ENCODE measurements at regions not wholly inside any gene's neighbourhood (a gene's known extent, or its start where the extent isn't known, plus 50 kb on each side); places are given as distances from the start of the nearest gene placed in this dataset.

DNA sequence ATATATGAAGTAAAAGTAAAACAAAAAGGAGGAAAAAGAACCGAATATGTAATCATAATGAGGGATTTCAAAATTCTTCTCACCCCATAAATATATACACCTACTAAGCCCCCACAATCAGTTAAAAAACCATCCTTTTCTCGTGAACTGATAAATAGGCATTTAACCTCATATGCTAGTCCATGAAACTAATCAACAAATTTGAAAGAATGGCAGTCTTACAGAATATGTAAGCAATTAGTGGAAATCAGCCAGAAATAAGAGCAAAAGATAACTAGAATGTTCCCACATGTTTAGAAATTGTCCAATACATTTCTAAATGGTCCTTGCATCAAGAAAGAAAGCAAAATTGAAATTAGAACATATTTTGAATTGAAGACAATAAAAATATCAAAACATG lies 849.4 kb upstream of the CXADR start:
- DNase-seq = no peak

DNA sequence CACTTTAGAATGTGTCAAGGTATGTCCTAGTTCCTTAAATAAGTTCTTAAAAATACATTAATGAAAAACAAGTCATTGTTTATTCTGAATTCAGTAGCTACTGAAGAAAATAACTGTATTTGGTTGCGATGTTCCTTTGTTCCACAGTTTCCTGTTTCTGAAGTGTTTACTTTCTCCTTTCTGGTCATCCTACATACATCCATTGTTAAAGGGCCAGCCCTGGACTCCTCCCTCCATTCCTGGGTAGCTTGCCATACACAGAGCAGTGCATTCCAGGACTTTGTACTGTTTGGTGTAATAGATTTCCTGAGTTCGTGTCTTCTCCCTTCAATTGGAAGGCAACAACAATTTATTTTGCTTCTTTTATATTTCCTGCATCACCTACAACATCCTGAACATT lies 845.4 kb upstream of the CXADR start:
- DNase-seq = no peak

DNA sequence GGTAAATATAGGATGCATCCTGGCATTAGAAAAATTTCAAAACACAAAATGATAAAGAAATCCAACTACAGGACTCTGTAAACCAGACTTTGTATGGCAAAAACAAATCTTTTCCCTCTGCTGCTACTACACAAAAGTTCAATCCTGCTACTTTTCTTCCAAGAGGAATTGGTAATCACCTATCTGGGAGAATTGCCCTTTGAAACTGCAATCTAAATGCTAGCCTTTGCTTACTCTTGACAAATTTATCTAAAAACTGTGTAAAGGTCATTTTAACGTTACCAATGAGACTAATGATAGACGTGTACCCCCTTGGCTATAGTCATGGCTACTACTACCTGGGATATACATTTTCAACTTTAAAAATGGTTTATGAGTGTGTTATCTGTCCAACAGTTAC lies 837.9 kb upstream of the CXADR start:
- no peak for DNase-seq

DNA sequence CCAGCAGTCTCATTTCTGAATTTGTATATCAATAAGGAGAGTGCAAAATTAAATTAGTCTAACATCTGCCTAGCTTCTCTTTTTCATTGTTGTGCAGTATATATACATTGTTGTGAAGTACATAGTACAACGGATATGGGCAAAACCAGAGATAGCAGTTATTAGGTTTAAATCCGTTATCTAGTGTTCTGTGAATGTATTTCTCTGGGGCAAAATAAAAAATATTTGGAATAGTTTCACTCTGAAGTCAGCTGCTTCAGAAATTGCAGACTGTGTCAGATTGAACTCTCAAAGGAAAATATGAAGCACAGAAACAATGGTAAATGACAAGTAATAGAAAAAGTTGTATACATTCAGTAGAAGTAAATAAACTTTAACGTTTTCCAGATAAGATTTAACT lies 836.5 kb upstream of the CXADR start:
- DNase-seq = no peak

DNA sequence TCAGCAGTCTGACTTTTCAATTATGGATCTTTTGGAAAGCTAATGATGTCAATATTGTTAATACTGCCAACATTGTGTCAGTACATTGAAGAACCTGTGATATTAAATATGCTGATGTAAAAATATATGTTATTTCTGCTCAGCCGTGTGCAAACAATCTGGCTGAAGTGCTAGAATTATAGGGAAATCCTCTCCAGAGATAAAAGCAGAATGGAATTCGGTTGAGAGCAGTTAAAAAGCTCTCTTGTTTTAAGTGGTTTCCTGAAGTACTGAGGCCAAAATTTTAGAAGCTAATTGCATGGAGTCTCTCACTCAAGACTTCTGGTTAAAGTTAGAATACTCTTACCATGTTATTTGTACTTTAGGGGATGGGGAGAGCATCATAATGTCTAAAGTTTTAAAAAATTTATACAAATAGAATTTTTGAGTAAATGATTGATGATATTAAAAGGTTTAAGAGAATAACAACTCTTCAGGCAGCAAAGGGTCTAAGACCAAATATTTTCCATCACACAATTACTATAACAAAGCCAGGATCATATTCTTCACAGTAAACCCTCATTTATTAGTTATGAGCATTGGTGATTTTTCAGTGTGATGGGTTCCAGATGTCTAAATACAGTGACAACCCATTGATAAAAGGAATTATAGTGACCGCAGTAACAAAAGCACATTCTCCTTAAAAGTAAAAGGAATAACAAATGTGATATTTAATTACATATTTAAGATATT lies 834.2 kb upstream of the CXADR start:
- DNase-seq = no peak

DNA sequence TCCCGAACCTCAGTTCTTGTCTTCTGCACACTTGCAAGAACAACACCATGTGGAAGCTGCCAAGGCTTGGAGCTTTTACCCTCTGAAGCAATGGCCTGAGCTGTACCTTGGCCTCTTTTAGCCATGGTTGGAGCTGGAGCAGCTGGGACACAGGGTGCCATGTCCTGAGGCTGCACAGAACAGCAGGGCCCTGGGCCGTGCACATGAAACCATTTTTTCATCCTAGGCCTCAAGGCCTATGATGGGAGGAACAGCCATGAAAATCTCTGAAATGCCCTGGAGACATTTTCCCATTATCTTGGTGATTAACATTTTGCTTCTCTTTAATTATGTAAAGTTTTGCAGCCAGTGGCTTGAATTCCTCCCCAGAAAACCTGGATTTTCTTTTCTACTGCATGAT lies 817.8 kb upstream of the CXADR start:
- no peak for DNase-seq

DNA sequence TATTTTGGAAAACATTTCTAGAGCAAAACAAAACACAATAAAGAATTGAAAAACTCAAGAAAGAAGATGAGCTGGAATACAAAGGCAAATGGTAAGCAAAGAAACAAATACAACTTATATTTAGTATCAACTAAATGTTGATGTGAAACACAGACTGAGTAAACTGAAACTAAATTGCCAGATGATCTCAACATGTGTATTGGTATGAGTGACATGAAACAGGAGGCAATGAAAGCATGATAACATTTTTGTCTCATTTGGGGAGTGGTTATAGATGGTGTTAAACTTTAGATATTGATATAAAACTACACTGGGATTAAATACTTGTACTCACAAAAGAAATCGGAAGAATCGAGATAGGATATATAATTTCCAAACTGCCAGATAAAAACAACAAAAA lies 805.6 kb upstream of the CXADR start:
- no peak for DNase-seq

DNA sequence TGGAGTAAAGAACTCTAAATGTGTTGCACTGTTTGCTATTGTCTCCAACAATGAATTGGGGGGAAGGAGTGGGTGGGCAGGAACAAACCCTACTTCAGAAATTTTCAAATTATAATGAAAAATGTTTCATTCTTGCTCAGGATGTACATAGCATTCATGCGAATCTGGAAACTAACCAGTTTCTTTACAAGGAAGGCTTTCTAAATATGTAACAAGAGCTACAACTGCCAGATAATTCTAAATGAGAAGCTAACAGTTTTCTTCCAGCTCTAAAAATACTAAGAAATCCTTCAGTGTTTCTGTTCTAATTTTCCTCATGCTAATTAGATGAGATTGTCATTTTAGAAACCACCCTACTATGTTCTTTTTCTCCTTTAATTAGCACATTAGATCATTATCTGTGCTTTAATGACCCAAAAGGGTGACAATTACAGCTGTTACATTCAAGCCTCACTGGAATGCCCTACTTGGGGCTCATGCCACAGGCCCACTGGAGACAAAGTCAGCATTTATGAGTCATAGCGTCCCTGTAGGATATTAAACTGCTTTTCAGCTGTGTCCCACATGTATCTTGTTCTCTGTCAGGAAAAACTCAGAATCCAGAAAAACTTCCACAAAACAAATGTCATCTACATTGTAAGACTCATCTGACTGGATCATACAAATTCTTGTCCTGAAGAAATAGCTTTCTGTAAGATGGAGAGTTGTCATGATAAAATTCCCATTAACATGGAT lies 804.6 kb upstream of the CXADR start:
- no peak for DNase-seq

DNA sequence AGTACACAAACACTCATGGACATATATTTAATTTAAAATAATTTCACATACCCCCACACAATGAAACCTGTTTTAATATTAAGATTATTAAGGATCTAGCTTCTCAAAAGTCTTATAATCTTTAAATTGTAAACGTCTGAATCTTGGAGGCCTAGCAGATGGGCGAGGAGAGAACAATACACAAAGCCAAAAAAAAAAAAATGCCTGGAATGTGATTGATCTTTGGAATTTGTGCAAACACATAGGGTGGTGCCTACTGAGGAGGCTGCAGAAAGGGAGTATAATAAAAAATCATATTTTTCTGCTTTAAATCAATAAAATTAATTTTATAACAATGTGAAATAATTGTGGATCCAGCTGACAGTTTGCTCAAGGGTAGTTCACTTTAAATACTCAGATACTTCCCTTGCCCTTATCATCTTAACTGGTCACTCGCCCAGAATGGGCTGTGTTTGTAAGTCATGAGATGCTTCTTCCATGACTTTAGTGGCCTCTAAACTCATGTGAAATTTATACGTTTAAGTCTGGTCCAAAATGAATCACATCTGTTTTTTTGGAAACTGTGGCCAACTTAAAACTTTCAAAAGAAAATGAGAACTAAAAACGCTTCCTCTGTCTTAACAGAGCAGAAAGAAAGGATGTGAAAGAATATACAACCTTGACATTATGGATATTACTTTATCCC lies 802.8 kb upstream of the CXADR start:
- DNase-seq = no peak

DNA sequence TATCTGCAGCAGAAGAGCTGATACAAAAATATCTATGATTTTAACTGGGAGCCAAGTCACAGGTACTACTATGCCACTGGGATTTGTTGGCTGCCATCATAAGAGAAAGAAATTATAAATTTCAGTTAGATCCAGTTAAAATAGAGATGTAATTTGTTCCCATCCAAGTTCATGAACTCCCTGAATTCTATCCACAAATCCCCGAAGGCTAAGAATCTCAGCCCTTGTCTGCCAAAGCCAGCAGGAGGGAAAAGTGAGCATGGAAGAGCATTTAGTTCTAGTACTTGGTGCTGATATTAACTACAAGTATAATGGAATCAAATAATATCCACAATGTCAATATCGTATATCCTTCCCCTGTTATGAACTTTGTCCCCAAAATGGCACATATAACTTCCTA lies 801.1 kb upstream of the CXADR start:
- no peak for DNase-seq

DNA sequence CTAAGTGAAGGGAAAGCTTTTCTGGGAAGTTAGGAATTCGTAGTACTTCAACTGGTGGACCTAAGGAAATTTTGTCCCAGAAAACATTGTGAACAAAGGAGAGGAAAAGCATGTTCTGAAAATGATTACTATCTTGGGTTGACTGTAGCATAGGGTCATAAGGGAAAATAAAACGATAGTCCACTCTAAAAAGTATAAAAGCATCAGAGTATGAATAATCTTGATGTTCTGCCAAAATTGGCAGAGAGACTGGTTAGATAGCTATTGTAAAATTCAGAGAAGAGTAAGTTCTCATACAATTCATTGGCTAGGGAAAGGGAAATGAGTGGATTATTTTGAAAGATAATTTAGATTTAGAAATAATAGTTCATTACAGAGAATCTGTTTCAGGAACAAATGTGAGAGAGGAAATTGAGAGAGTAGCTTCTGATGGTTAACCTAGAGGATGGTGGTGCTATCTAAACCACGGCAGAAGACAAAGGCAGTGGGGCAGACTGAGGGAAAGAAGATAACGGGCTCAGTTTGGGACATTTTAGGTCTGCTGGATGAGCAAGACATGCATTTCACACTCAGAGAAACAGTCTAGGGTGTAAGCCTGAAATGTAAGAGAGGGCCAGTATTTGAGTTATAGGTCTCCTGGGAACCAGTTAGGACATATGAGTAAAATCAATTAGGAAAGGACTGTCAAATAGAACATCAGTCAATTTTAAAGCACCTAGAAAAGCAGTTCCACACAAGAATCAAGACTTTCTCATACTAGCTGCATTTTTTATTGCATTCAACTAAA lies 799.3 kb upstream of the CXADR start:
- no peak for DNase-seq

DNA sequence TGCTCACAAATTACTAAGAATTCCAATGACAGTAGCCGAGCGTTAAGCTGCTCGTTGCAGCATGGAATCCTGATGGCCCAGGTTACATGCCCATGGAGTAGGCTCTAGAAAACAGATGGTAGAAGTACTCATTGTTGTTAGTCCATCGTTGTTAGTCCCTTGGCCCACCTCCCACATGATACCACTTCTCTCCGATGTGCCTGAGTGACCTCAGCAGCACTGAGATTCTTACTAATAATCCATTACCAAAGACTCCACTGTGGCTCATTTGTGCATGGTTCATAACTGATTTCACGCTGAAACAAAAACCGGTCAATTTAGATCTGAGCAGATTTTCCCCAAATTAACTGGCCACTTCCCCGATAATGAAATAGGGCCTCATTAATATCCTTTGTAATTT lies 772.3 kb upstream of the CXADR start:
- no peak for DNase-seq

DNA sequence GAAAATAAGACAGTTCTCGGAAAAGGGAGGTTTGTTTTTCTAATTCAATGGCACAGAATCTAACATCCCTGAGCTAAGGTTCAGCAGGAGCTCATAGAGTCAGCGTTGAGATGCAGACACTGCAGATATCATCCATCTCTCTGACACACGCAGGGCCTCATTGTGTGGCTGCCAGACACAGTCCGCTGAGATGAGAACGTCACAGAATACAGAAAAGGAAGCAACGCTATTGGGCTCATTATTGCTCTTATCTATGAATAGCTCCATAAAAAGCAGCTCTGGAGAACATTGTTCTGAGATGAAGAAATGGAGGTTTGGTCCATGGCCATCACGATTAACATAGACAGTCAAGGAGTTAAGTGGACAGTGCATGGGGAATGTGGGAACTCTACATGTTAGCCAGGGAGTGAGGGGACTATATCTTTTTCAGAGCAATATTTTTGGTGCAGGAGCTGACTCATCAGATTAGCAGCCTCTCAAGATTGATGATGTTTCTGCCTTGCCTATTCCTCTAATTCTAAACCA lies 771.6 kb upstream of the CXADR start:
- no peak for DNase-seq

DNA sequence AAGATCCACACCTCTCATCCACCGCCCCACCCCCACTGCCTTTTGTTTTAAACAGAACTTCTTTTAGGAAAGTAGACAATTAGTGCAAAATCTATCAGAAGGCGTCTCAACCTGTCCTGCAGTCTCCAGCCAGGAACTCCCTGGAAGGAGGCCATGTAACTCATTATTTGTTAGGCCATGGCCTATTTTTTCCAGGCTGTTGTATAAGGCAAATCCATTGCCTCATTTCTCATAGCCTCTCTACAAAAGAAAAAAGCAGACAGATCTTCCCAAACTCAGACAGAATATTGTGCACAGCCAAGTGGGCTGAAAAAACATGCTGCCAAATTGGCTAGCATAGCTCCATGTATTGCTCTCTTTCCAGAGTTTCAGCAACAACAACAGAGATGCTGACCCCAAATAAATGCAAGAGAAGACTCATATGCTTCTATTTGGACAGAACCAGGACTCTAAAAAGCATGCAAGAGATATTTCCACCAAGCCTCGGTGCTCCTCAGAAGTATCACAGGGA lies 770.7 kb upstream of the CXADR start:
- DNase-seq = no peak

DNA sequence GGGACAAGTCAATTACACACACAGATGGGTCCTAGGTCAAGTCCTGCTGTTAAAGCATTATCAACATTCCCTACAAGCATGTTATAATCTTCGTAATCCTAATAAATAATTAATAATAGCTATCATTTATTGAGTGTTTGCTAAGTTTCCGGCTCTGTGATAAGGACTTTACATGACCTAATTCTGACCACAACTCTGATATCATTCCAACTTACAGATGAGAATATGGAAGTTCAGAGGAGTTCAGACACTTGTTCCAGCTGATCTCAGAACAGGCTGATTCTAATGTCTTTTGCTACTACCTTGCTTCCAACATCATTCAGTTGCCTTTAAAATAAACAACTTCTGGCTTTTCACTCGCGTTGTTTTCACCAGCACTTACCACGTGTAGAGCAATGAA lies 770.1 kb upstream of the CXADR start:
- DNase-seq = no peak

DNA sequence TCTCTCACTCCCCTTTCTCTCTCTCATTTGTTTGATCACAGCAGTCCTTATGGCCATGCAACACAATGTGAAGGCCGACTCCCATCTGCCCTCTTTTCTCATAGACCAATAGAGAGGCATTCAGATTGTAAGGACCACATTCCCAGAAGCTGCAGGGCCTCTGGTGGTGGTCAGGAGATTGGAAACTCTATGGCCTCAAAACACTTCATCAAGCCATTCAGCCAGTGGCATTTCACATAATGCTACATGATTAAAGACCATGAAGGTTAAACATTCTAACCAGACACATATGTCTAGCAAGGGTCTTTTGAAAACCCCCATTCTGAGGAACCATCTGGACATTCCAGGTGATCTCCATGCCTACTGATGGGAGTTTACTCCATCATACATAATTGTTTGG lies 769.5 kb upstream of the CXADR start:
- no peak for DNase-seq

DNA sequence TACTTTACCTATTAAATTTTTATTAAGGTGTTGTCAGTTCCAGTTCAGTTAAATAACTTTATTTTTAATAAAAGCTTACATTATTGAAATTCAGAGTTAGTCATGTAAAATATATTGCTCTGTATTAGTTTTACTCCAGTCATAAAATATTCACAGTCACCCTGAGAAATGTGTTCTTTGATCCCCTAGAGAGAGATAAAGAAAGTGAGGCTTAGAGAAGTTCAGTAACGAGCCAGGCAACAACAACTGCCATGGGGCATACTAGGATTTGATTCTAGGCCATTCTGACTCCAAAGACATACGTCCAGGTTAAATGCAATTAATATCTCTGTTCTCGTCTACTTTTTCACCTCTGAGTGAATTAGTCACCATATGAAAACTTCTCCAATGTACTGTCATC lies 761.9 kb upstream of the CXADR start:
- no peak for DNase-seq

DNA sequence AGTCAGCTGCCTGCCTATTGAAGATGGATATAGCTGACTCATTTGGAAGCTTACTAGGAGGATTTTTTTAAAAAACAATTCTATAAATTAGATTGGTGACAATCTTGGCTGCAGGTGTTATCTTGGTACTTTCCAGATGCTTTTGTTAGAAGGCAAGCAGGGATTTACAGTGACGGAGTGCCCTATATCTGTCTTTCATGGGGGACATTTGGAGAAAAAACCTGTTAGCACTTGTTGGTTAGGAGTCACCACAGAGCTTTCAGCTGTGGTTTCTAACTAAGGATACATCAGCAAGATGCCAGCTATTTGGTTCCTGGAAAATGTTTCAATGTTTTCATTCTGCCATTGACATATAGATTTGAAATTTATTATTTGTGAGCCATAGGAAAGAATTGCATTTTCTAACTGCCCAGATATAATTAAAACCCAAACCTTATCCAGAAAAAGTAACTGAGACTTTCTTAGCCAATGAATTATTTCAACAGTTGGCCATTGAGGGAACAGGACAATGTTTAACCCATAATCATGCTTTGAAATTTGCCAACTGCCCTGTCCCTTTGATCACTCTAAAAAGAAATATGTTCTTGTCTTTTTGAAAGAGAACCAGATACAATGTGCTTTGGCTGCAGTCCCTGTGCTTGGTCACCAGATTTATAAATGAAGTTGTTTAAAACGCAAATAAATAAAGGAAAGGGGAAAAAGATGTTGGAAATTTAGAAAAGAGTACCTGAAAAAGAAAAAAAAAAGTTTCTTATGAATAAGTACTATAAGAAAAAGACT lies 761.0 kb upstream of the CXADR start:
- no peak for DNase-seq

DNA sequence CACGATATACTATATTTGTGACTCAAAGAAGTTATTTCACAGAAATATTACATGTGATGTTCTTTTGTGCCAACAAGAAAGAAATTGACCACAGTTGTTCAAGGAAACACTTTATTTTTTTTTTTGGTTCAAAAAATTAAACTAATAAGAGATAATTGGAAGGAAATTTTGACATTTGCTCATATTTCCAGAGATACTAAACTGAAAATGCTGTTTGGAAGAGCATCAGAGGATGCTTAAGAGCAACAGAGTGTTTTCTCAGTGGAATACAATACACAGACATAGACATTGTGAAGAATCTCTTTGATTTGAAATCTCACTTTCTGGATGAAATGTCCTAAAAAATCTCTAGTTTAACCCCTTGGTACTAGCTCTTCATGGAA lies 760.4 kb upstream of the CXADR start:
- no peak for DNase-seq

DNA sequence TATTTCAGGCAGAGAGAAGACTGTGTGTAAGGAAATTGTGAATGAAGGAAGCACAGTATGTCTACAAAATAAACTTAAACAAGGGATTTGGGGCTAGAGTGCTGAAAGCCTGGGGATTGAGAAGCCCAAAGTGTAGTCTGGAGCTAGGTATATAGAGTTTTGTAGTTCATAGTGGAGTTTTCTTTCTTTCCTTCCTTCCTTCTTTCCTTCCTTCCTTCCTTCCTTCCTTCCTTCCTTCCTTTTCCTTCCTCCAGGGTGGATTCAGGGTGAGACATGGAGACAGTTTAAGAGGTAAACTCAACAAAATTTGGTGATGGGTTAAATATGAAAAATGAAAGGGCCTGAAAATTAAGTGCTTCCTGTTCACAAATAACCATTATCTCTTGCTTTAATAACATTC lies 757.8 kb upstream of the CXADR start:
- no peak for DNase-seq

DNA sequence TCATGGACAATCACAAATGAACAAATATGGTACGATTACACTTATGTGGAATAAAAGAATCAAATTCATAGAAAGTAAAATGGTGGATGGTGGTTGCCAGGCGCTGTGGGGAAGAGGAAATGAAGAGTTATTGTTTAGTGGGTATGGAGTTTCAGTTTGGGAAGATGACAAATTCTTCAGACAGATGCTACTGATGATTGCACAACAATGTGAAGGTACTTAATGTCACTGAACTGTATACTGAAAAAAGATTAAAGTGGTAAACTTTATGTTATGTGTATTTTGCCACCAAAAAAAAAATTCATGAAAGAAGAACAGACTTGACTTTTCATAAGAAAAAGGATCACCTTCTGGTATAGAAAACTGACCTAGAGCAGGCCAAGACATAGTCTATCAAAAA lies 745.6 kb upstream of the CXADR start:
- DNase-seq = no peak

DNA sequence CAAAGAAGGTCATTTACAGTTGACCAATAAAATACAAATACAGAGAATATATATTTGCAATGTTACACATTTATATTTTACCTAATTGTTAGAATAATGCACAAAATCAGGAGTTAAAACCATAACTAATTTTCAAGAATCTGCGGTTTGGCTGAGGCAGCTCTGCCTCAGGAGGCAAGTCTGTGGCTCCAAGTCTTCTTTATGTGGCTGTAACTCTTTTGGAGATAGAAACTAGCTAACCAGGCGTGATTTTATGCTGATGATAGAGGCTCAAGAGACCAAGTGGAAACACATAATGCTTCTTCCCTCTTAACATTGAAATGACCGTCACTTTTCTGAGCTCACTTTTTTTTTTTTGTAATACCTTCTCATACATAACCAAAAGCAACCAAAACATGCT lies 744.7 kb upstream of the CXADR start:
- no peak for DNase-seq
